Effector CD4-positive, alpha-beta T cell (primary cell): ENCODE measurements at regions not wholly inside any gene's neighbourhood (a gene's known extent, or its start where the extent isn't known, plus 50 kb on each side); places are given as distances from the start of the nearest gene placed in this dataset.

Source experiments
- DNase-seq: peaks from one replicate; pipeline ENCODE4 v3.0.0-alpha.2; 2020

- no peak for DNase-seq
Measured at GRCh38 chr5:17434982-17435381, 63.0 kb upstream of the TAF11L2 start.

GRCh38 chr5:17436350-17436749, 61.7 kb upstream of the TAF11L2 start:
- DNase-seq, result no peak

- no peak for DNase-seq
Measured at GRCh38 chr5:17436761-17437221, 61.2 kb upstream of the TAF11L2 start.

- DNase-seq, result no peak
Measured at GRCh38 chr5:17438027-17438426, 60.0 kb upstream of the TAF11L2 start.

- DNase-seq, result no peak
Measured at GRCh38 chr5:17439956-17440355, 58.1 kb upstream of the TAF11L2 start.

- DNase-seq, result no peak
Measured at GRCh38 chr5:17440766-17441165, 57.3 kb upstream of the TAF11L2 start.

- DNase-seq, result no peak
Measured at GRCh38 chr5:17441351-17441750, 56.7 kb upstream of the TAF11L2 start.

- DNase-seq, result no peak
Measured at GRCh38 chr5:17443333-17444130, 54.5 kb upstream of the TAF11L2 start.

GRCh38 chr5:17444496-17444895, 53.5 kb upstream of the TAF11L2 start:
- DNase-seq, result no peak

GRCh38 chr5:17445185-17445584, 52.8 kb upstream of the TAF11L2 start:
- DNase-seq, result no peak
